ENCODE measurements at regions not wholly inside any gene's neighbourhood (a gene's known extent, or its start where the extent isn't known, plus 50 kb on each side); places are given as distances from the start of the nearest gene placed in this dataset.

GRCh38 chr21:38600106-38600505 lies 101.8 kb upstream of the ERG start:
- Histone ChIP-seq H4K20me1 (ENCODE audit: insufficient read depth, low read length) (no peaks in the 10 kb centered on the region), H3K4me1 (ENCODE audit: insufficient read depth, low read length, poor library complexity, severe bottlenecking) (no peaks in the 10 kb centered on the region), H2AFZ (ENCODE audit: low read length) (no peak overlapping the region), H3K4me3 (ENCODE audit: low read depth, low read length, poor library complexity, severe bottlenecking) (no peak overlapping the region), H3K36me3 (ENCODE audit: insufficient read depth, low read length) (no peaks in the 10 kb centered on the region), H3K79me2 (ENCODE audit: insufficient read depth, low read depth, low read length) (no peaks in the 10 kb centered on the region), H3K27ac (ENCODE audit: low read depth, low read length, poor library complexity, severe bottlenecking) (no peak overlapping the region), H3K9me2 (ENCODE audit: insufficient read depth, low read length) (no peaks in the 10 kb centered on the region; the same call in 1 of the 2 replicates), H3K9me3 (ENCODE audit: low read length) (no peaks in the 10 kb centered on the region), H3K4me2 (ENCODE audit: low read length) (no peak overlapping the region)
- DNase-seq (ENCODE audit: low spot score) = no peak
- TF ChIP-seq CTCF (conservative IDR thresholded peaks at IDR 0.05; ENCODE audit: low read length) = no peak
- no peak for TF ChIP-seq EZH2phosphoT487 (IDR thresholded peaks at IDR 0.05; ENCODE audit: borderline replicate concordance, low read depth, low read length)
- POLR2A ChIA-PET = no interaction called here
- intact Hi-C loops (cut with micrococcal nuclease; ENCODE audit: unreplicated experiment) = no loop called here
- CTCF ChIA-PET (ENCODE audit: unreplicated experiment) = no interaction called here
- no TSS peak for BruUV-seq (replicated peaks)

DNA sequence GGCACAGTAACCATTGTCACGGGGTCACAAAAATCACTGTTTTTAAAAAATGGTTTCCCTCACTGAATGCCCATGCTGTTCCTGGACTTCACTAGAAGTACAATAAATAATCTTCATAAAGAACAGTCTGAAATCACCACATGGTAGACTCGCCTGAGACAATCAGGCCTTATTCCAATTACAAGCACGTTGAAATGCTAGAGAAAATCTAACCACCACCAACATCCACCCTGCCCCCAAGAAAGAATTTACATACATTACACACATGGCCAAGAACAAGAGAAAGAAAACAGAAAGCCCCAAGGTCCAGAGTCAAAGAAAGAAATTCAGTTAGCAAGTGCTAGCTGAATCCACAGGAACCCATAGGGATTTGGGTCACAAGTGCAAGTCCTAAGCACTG lies 107.0 kb upstream of the ERG start:
- BruUV-seq (replicated peaks) = no TSS peak
- no peaks in the 10 kb centered on the region; the same call in 1 of the 2 replicates for H3K9me2 ChIP-seq (ENCODE audit: insufficient read depth, low read length)
- no peak overlapping the region for H3K4me2 ChIP-seq (ENCODE audit: low read length)
- H3K9me3 ChIP-seq (ENCODE audit: low read length) = no peaks in the 10 kb centered on the region
- H3K79me2 ChIP-seq (ENCODE audit: insufficient read depth, low read depth, low read length) = no peaks in the 10 kb centered on the region
- H3K4me3 ChIP-seq (ENCODE audit: low read depth, low read length, poor library complexity, severe bottlenecking) = no peak overlapping the region
- no peak for DNase-seq (ENCODE audit: low spot score)
- POLR2A ChIA-PET = interaction anchor here (0.5 to 0.9 kb wide), 2 partner anchors 10 to 52 kb away, joined by 3 read pairs; no protein-coding TSS in a partner anchor
- no peak overlapping the region for H2AFZ ChIP-seq (ENCODE audit: low read length)
- intact Hi-C loops (cut with micrococcal nuclease; ENCODE audit: unreplicated experiment) = no loop called here
- H3K4me1 ChIP-seq (ENCODE audit: insufficient read depth, low read length, poor library complexity, severe bottlenecking) = no peaks in the 10 kb centered on the region
- TF ChIP-seq CTCF (conservative IDR thresholded peaks at IDR 0.05; ENCODE audit: low read length) = no peak
- no peak for TF ChIP-seq EZH2phosphoT487 (IDR thresholded peaks at IDR 0.05; ENCODE audit: borderline replicate concordance, low read depth, low read length)
- H3K27ac ChIP-seq (ENCODE audit: low read depth, low read length, poor library complexity, severe bottlenecking) = no peak overlapping the region
- H4K20me1 ChIP-seq (ENCODE audit: insufficient read depth, low read length) = no peaks in the 10 kb centered on the region
- CTCF ChIA-PET (ENCODE audit: unreplicated experiment) = no interaction called here
- H3K36me3 ChIP-seq (ENCODE audit: insufficient read depth, low read length) = no peaks in the 10 kb centered on the region

- H3K27ac ChIP-seq (ENCODE audit: low read depth, low read length, poor library complexity, severe bottlenecking) = no peak overlapping the region
- H3K9me3 ChIP-seq (ENCODE audit: low read length) = no peaks in the 10 kb centered on the region
- TF ChIP-seq EZH2phosphoT487 (IDR thresholded peaks at IDR 0.05; ENCODE audit: borderline replicate concordance, low read depth, low read length) (no peak), CTCF (conservative IDR thresholded peaks at IDR 0.05; ENCODE audit: low read length) (no peak)
- no peak overlapping the region for H2AFZ ChIP-seq (ENCODE audit: low read length)
- DNase-seq (ENCODE audit: low spot score) = no peak
- no TSS peak for BruUV-seq (replicated peaks)
- CTCF ChIA-PET (ENCODE audit: unreplicated experiment) = no interaction called here
- POLR2A ChIA-PET = no interaction called here
- H3K4me2 ChIP-seq (ENCODE audit: low read length) = no peak overlapping the region
- no peaks in the 10 kb centered on the region; the same call in 1 of the 2 replicates for H3K9me2 ChIP-seq (ENCODE audit: insufficient read depth, low read length)
- no peaks in the 10 kb centered on the region for H4K20me1 ChIP-seq (ENCODE audit: insufficient read depth, low read length)
- H3K79me2 ChIP-seq (ENCODE audit: insufficient read depth, low read depth, low read length) = no peaks in the 10 kb centered on the region
- no peaks in the 10 kb centered on the region for H3K4me1 ChIP-seq (ENCODE audit: insufficient read depth, low read length, poor library complexity, severe bottlenecking)
- no peaks in the 10 kb centered on the region for H3K36me3 ChIP-seq (ENCODE audit: insufficient read depth, low read length)
- H3K4me3 ChIP-seq (ENCODE audit: low read depth, low read length, poor library complexity, severe bottlenecking) = no peak overlapping the region
- intact Hi-C loops (cut with micrococcal nuclease; ENCODE audit: unreplicated experiment) = no loop called here
These were observed 111.3 kb upstream of the ERG start for GRCh38 chr21:38609580-38609979.
